HepG2 (cell line): ENCODE measurements at regions not wholly inside any gene's neighbourhood (a gene's known extent, or its start where the extent isn't known, plus 50 kb on each side); places are given as distances from the start of the nearest gene placed in this dataset.
A peak's percentile ranks its signal among the peaks of the same experiment; 100 is the strongest.

Experiments
- CC2D1A ChIP-seq: sonication (generic); formaldehyde crosslinking; IDR thresholded peaks from 2 replicates; pipeline ENCODE4 v1.8.1; 2023; ENCODE audit warnings: mild to moderate bottlenecking, missing genetic modification reagents
- CREB1 ChIP-seq, 2 experiments: fragments of 450-650 bp in 1 of 2; IDR thresholded peaks; 2 replicates each; pipeline ENCODE4 v1.6.1; 2016 to 2017; ENCODE audit warnings: control low read depth in 1 of 2, mild to moderate bottlenecking in 1 of 2, missing compliant biosample characterization in 1 of 2, missing genetic modification characterization in 1 of 2
- HNF4G ChIP-seq, 2 experiments: sonication (generic) in 1 of 2; formaldehyde crosslinking in 1 of 2; IDR thresholded peaks; 2 replicates each; pipeline versions ENCODE4 v1.4.0 to v1.6.1; 2011 to 2020; ENCODE audit warnings: borderline replicate concordance in 2 of 2, low read depth in 2 of 2, mild to moderate bottlenecking in 2 of 2, low read length in 1 of 2, missing genetic modification reagents in 1 of 2, moderate library complexity in 1 of 2
- KLF11 ChIP-seq: IDR thresholded peaks from 2 replicates; pipeline ENCODE4 v1.6.1; 2016; ENCODE audit warnings: missing compliant biosample characterization
- POGZ ChIP-seq: sonication (generic); formaldehyde crosslinking; IDR thresholded peaks from 2 replicates; pipeline ENCODE4 v1.4.0; 2020; ENCODE audit warnings: mild to moderate bottlenecking, missing genetic modification reagents
- PPARG ChIP-seq: conservative IDR thresholded peaks from 2 replicates; pipeline ENCODE4 v1.6.1; 2016; ENCODE audit warnings: missing biosample characterization, missing genetic modification reagents
- ZNF383 ChIP-seq: sonication (generic); formaldehyde crosslinking; IDR thresholded peaks from 2 replicates; pipeline ENCODE4 v1.4.0; 2020; ENCODE audit warnings: missing genetic modification reagents, mild to moderate bottlenecking, borderline replicate concordance
- ZNF614 ChIP-seq: IDR thresholded peaks from 2 replicates; pipeline ENCODE4 v1.6.1; 2018; ENCODE audit warnings: missing biosample characterization, missing genetic modification reagents, inconsistent platforms, borderline replicate concordance
- TF ChIP-seq, protein P1 (sequence below), 2 experiments: sonication (generic) in 1 of 2; formaldehyde crosslinking in 1 of 2; IDR thresholded peaks; 2 replicates each; pipeline versions ENCODE4 v1.4.0 to v1.6.1; 2016 to 2020; ENCODE audit warnings: borderline replicate concordance in 1 of 2, low read depth in 1 of 2, mild to moderate bottlenecking in 1 of 2, missing genetic modification reagents in 1 of 2
- TF ChIP-seq, protein P2 (sequence below): sonication (generic); formaldehyde crosslinking; IDR thresholded peaks from 2 replicates; pipeline ENCODE4 v1.4.0; 2020; ENCODE audit warnings: missing genetic modification reagents
- TF ChIP-seq, protein P3 (sequence below): IDR thresholded peaks from 2 replicates; pipeline ENCODE4 v1.4.0; 2020; ENCODE audit warnings: mild to moderate bottlenecking, missing genetic modification reagents
- TF ChIP-seq, protein P4 (sequence below): sonication (generic); formaldehyde crosslinking; IDR thresholded peaks from 2 replicates; pipeline ENCODE4 v1.8.1; 2023; ENCODE audit warnings: mild to moderate bottlenecking, moderate library complexity, missing genetic modification reagents

DNA sequence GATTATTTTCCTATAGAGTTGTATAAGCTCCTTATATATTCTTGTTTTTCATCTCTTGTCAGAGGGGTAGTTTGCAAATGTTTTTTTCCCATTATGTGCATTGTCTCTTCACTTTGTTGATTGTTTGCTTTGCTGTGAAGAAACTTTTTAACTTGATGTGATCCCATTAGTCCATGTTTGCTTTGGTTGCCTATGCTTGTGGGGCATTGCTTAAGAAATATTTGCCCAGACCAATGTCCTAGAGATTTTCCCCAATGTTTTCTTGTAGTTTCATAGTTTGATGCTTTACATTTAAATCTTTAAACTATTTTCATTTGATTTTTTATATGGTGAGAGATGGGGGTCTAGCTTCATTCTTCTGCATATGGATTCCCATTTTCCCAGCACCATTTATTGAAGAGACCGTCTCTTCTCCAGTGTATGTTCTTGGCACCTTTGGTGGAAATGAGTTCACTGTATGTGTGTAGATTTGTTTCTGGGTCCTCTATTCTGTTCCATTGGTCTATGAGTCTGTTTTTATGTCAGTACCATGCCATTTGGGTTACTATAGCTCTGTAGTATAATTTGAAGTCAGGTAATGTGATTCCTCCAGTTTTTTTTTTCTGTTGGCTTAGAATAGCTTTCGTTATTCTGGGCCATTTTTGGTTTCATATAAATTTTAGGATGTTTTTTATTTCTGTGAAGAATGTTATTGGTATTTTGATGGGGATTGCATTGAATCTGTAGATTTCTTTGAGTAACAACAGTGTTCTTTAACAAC, 165.8 kb downstream of the ABCA8 start (continued):
- TF ChIP-seq POGZ (CRISPR knock-in tag) (peak; percentile 85; the same call in 1 of the 2 replicates), CC2D1A (CRISPR knock-in tag) (no peak), KLF11 (CRISPR knock-in tag) (no peak), CREB1 (IDR thresholded peaks at IDR 0.05) (no peak), CREB1 (CRISPR knock-in tag; IDR thresholded peaks at IDR 0.05) (peak; percentile 48; the same call in 1 of the 2 replicates), ZNF614 (CRISPR knock-in tag) (peak; percentile 79; the same call in 1 of the 2 replicates), ZNF383 (CRISPR knock-in tag) (no peak), PPARG (CRISPR knock-in tag) (no peak), HNF4G (IDR thresholded peaks at IDR 0.05; ENCODE audit: borderline replicate concordance, low read depth, low read length) (0 out of 2 replicates have a peak, but pooled peaks have one; percentile 48), HNF4G (CRISPR knock-in tag; IDR thresholded peaks at IDR 0.05; ENCODE audit: borderline replicate concordance, low read depth) (no peak)
- TF ChIP-seq, protein P1, sequence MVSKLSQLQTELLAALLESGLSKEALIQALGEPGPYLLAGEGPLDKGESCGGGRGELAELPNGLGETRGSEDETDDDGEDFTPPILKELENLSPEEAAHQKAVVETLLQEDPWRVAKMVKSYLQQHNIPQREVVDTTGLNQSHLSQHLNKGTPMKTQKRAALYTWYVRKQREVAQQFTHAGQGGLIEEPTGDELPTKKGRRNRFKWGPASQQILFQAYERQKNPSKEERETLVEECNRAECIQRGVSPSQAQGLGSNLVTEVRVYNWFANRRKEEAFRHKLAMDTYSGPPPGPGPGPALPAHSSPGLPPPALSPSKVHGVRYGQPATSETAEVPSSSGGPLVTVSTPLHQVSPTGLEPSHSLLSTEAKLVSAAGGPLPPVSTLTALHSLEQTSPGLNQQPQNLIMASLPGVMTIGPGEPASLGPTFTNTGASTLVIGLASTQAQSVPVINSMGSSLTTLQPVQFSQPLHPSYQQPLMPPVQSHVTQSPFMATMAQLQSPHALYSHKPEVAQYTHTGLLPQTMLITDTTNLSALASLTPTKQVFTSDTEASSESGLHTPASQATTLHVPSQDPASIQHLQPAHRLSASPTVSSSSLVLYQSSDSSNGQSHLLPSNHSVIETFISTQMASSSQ (IDR thresholded peaks at IDR 0.05; ENCODE audit: low read depth) = 0 out of 2 replicates have a peak, but pooled peaks have one; percentile 42
- TF ChIP-seq, protein P1 (CRISPR knock-in tag; IDR thresholded peaks at IDR 0.05; ENCODE audit: borderline replicate concordance) = no peak; the same call in 1 of the 2 replicates
- TF ChIP-seq, protein P2, sequence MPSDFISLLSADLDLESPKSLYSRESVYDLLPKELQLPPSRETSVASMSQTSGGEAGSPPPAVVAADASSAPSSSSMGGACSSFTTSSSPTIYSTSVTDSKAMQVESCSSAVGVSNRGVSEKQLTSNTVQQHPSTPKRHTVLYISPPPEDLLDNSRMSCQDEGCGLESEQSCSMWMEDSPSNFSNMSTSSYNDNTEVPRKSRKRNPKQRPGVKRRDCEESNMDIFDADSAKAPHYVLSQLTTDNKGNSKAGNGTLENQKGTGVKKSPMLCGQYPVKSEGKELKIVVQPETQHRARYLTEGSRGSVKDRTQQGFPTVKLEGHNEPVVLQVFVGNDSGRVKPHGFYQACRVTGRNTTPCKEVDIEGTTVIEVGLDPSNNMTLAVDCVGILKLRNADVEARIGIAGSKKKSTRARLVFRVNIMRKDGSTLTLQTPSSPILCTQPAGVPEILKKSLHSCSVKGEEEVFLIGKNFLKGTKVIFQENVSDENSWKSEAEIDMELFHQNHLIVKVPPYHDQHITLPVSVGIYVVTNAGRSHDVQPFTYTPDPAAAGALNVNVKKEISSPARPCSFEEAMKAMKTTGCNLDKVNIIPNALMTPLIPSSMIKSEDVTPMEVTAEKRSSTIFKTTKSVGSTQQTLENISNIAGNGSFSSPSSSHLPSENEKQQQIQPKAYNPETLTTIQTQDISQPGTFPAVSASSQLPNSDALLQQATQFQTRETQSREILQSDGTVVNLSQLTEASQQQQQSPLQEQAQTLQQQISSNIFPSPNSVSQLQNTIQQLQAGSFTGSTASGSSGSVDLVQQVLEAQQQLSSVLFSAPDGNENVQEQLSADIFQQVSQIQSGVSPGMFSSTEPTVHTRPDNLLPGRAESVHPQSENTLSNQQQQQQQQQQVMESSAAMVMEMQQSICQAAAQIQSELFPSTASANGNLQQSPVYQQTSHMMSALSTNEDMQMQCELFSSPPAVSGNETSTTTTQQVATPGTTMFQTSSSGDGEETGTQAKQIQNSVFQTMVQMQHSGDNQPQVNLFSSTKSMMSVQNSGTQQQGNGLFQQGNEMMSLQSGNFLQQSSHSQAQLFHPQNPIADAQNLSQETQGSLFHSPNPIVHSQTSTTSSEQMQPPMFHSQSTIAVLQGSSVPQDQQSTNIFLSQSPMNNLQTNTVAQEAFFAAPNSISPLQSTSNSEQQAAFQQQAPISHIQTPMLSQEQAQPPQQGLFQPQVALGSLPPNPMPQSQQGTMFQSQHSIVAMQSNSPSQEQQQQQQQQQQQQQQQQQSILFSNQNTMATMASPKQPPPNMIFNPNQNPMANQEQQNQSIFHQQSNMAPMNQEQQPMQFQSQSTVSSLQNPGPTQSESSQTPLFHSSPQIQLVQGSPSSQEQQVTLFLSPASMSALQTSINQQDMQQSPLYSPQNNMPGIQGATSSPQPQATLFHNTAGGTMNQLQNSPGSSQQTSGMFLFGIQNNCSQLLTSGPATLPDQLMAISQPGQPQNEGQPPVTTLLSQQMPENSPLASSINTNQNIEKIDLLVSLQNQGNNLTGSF = no peak
- TF ChIP-seq, protein P3, sequence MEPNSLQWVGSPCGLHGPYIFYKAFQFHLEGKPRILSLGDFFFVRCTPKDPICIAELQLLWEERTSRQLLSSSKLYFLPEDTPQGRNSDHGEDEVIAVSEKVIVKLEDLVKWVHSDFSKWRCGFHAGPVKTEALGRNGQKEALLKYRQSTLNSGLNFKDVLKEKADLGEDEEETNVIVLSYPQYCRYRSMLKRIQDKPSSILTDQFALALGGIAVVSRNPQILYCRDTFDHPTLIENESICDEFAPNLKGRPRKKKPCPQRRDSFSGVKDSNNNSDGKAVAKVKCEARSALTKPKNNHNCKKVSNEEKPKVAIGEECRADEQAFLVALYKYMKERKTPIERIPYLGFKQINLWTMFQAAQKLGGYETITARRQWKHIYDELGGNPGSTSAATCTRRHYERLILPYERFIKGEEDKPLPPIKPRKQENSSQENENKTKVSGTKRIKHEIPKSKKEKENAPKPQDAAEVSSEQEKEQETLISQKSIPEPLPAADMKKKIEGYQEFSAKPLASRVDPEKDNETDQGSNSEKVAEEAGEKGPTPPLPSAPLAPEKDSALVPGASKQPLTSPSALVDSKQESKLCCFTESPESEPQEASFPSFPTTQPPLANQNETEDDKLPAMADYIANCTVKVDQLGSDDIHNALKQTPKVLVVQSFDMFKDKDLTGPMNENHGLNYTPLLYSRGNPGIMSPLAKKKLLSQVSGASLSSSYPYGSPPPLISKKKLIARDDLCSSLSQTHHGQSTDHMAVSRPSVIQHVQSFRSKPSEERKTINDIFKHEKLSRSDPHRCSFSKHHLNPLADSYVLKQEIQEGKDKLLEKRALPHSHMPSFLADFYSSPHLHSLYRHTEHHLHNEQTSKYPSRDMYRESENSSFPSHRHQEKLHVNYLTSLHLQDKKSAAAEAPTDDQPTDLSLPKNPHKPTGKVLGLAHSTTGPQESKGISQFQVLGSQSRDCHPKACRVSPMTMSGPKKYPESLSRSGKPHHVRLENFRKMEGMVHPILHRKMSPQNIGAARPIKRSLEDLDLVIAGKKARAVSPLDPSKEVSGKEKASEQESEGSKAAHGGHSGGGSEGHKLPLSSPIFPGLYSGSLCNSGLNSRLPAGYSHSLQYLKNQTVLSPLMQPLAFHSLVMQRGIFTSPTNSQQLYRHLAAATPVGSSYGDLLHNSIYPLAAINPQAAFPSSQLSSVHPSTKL = peak; percentile 82
- TF ChIP-seq, protein P4, sequence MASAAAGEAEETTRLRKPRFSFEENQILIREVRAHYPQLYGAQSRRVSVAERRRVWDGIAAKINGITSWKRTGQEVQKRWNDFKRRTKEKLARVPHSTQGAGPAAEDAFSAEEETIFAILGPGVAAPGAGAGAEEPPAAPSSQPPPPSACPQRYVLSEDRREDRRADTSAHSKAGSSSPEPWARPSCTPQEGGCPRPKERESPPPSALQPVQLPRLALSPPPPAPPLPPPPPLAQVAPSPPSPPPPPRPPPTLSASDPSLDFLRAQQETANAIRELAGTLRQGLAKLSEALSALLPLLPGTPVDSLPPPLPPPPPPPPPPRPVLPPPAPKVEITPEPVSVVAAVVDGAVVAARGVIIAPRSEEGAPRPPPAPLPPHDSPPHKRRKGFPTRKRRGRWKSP (CRISPR knock-in tag) = peak; percentile 24; the same call in 1 of the 2 replicates
